HG02943 (cell line): ENCODE measurements at regions not wholly inside any gene's neighbourhood (a gene's known extent, or its start where the extent isn't known, plus 50 kb on each side); places are given as distances from the start of the nearest gene placed in this dataset.
"Not testable (repeated sequence)": the region's sequence is repeated elsewhere in the genome, so short reads cannot be mapped to it uniquely, and the experiment has no call there.

Source experiments
- ATAC-seq: cut with Tn5 transposase; IDR thresholded peaks from one replicate; pipeline ENCODE4 v1.9.1; 2021; ENCODE audit warnings: mild to moderate bottlenecking, low read depth, moderate library complexity; ENCODE audit not compliant: unreplicated experiment

GRCh38 chr5:77910602-77911188, 134.6 kb upstream of the TBCA start:
- no peak for ATAC-seq

- no peak for ATAC-seq
Measured at GRCh38 chr5:77909237-77909636, 133.1 kb upstream of the TBCA start.

- no peak for ATAC-seq
Measured at GRCh38 chr5:77908787-77909186, 132.6 kb upstream of the TBCA start.

- ATAC-seq = no peak
Measured at GRCh38 chr5:77907786-77908185, 131.6 kb upstream of the TBCA start.

- no peak for ATAC-seq
Measured at GRCh38 chr5:77906806-77907205, 130.7 kb upstream of the TBCA start.

GRCh38 chr5:77904362-77904761, 128.2 kb upstream of the TBCA start:
- ATAC-seq = no peak

- no peak for ATAC-seq
Measured at GRCh38 chr5:77900691-77901090, 124.6 kb upstream of the TBCA start.

GRCh38 chr5:77898385-77898784, 122.2 kb upstream of the TBCA start:
- no peak for ATAC-seq

GRCh38 chr5:77896338-77896737, 120.2 kb upstream of the TBCA start:
- no peak for ATAC-seq

- ATAC-seq = not testable (repeated sequence)
Measured at GRCh38 chr5:77894103-77894502, 118.0 kb upstream of the TBCA start.

GRCh38 chr5:77893225-77893860, 117.2 kb upstream of the TBCA start:
- ATAC-seq = no peak

GRCh38 chr5:77892061-77893010, 116.2 kb upstream of the TBCA start:
- no peak for ATAC-seq

GRCh38 chr5:77885519-77885918, 109.4 kb upstream of the TBCA start:
- ATAC-seq = no peak

- ATAC-seq = no peak
Measured at GRCh38 chr5:77882670-77883257, 106.6 kb upstream of the TBCA start.

- ATAC-seq = no peak
Measured at GRCh38 chr5:77881528-77881927, 105.4 kb upstream of the TBCA start.

- ATAC-seq = no peak
Measured at GRCh38 chr5:77877516-77878355, 101.6 kb upstream of the TBCA start.

GRCh38 chr5:77876862-77877502, 100.8 kb upstream of the TBCA start:
- ATAC-seq = no peak

- ATAC-seq = no peak
Measured at GRCh38 chr5:77876316-77876715, 100.2 kb upstream of the TBCA start.

- no peak for ATAC-seq
Measured at GRCh38 chr5:77874691-77875090, 98.6 kb upstream of the TBCA start.

GRCh38 chr5:77873239-77873638, 97.1 kb upstream of the TBCA start:
- ATAC-seq = no peak
